SK-N-SH treated with all-trans-retinoic acid at 6 μM for 48 hours (cell line): ENCODE measurements at regions not wholly inside any gene's neighbourhood (a gene's known extent, or its start where the extent isn't known, plus 50 kb on each side); places are given as distances from the start of the nearest gene placed in this dataset.

ENCODE experiments used
- ATAC-seq: fragments of 200-7000 bp; cut with Tn5 transposase; 3 replicates; pipeline ENCODE4 v1.9.1; 2020; ENCODE audit warnings: mild to moderate bottlenecking, moderate library complexity
- ARNTL ChIP-seq: fragments of 450-650 bp; formaldehyde crosslinking; IDR thresholded peaks from 2 replicates; pipeline ENCODE4 v1.5.0; 2020; ENCODE audit warnings: low read depth, mild to moderate bottlenecking, moderate library complexity, borderline replicate concordance
- BACH2 ChIP-seq: fragments of 250-450 bp; sonication (Bioruptor Pico); IDR thresholded peaks from 2 replicates; pipeline ENCODE4 v1.9.0; 2021; ENCODE audit warnings: mild to moderate bottlenecking, borderline replicate concordance
- CREB5 ChIP-seq: fragments of 250-450 bp; sonication (Bioruptor Pico); IDR thresholded peaks from 2 replicates; pipeline ENCODE4 v1.5.1; 2020; ENCODE audit warnings: low read depth, mild to moderate bottlenecking, moderate library complexity
- CSDC2 ChIP-seq: fragments of 250-450 bp; sonication (Bioruptor Pico); IDR thresholded peaks from 2 replicates; pipeline ENCODE4 v1.5.0; 2020; ENCODE audit warnings: mild to moderate bottlenecking, moderate library complexity
- CSRNP3 ChIP-seq: fragments of 250-450 bp; sonication (Bioruptor Pico); IDR thresholded peaks from 2 replicates; pipeline ENCODE4 v1.5.1; 2021; ENCODE audit warnings: mild to moderate bottlenecking, moderate library complexity
- ESRRG ChIP-seq: fragments of 250-450 bp; sonication (Bioruptor Pico); IDR thresholded peaks from 2 replicates; pipeline ENCODE4 v1.6.1; 2021; ENCODE audit warnings: mild to moderate bottlenecking
- GLIS3 ChIP-seq: fragments of 250-450 bp; sonication (Bioruptor Pico); IDR thresholded peaks from 2 replicates; pipeline ENCODE4 v1.5.0; 2020; ENCODE audit warnings: mild to moderate bottlenecking, moderate library complexity
- ISL1 ChIP-seq: fragments of 250-450 bp; sonication (Bioruptor Pico); IDR thresholded peaks from 2 replicates; pipeline ENCODE4 v2.1.2; 2022; ENCODE audit warnings: mild to moderate bottlenecking, moderate library complexity
- OSR1 ChIP-seq: fragments of 250-450 bp; sonication (Bioruptor Pico); IDR thresholded peaks from 2 replicates; pipeline ENCODE4 v1.8.0; 2022; ENCODE audit warnings: moderate library complexity, mild to moderate bottlenecking, inconsistent platforms
- PATZ1 ChIP-seq: fragments of 250-450 bp; sonication (Bioruptor Pico); IDR thresholded peaks from 2 replicates; pipeline ENCODE4 v1.8.0; 2020; ENCODE audit warnings: mild to moderate bottlenecking, moderate library complexity, borderline replicate concordance
- POU6F1 ChIP-seq: fragments of 250-450 bp; sonication (Bioruptor Pico); IDR thresholded peaks from 2 replicates; pipeline ENCODE4 v1.8.0; 2021; ENCODE audit warnings: low read depth, mild to moderate bottlenecking, moderate library complexity, borderline replicate concordance
- PPARA ChIP-seq: fragments of 250-450 bp; sonication (Bioruptor Pico); IDR thresholded peaks from 2 replicates; pipeline ENCODE4 v1.5.0; 2020; ENCODE audit warnings: mild to moderate bottlenecking, borderline replicate concordance
- RARB ChIP-seq: fragments of 250-450 bp; sonication (Bioruptor Pico); IDR thresholded peaks from 2 replicates; pipeline ENCODE4 v1.8.0; 2021; ENCODE audit warnings: mild to moderate bottlenecking, moderate library complexity
- SNAI2 ChIP-seq: fragments of 250-450 bp; sonication (Bioruptor Pico); IDR thresholded peaks from 2 replicates; pipeline ENCODE4 v1.5.0; 2020; ENCODE audit warnings: mild to moderate bottlenecking, moderate library complexity
- TCF4 ChIP-seq: fragments of 250-450 bp; sonication (Bioruptor Pico); IDR thresholded peaks from 2 replicates; pipeline ENCODE4 v1.8.0; 2021; ENCODE audit warnings: mild to moderate bottlenecking, moderate library complexity, borderline replicate concordance
- TOX ChIP-seq: fragments of 250-450 bp; sonication (Bioruptor Pico); IDR thresholded peaks from 2 replicates; pipeline ENCODE4 v1.8.0; 2021; ENCODE audit warnings: mild to moderate bottlenecking, moderate library complexity, borderline replicate concordance
- TSHZ2 ChIP-seq: fragments of 250-450 bp; sonication (Bioruptor Pico); IDR thresholded peaks from 2 replicates; pipeline ENCODE4 v1.5.0; 2020; ENCODE audit warnings: mild to moderate bottlenecking, moderate library complexity
- ZC3H10 ChIP-seq: fragments of 250-450 bp; sonication (Bioruptor Pico); IDR thresholded peaks from 2 replicates; pipeline ENCODE4 v1.5.1; 2021; ENCODE audit warnings: mild to moderate bottlenecking, moderate library complexity
- ZFP3 ChIP-seq: fragments of 250-450 bp; sonication (Bioruptor Pico); IDR thresholded peaks from 2 replicates; pipeline ENCODE4 v1.5.0; 2020; ENCODE audit warnings: mild to moderate bottlenecking, moderate library complexity
- ZFP30 ChIP-seq: fragments of 450-650 bp; formaldehyde crosslinking; IDR thresholded peaks from 2 replicates; pipeline ENCODE4 v1.5.0; 2022; ENCODE audit warnings: mild to moderate bottlenecking, moderate library complexity
- ZNF565 ChIP-seq: fragments of 450-650 bp; formaldehyde crosslinking; conservative IDR thresholded peaks from 2 replicates; pipeline ENCODE4 v1.5.0; 2020; ENCODE audit warnings: low read depth, mild to moderate bottlenecking, moderate library complexity
- ZNF70 ChIP-seq: fragments of 450-650 bp; formaldehyde crosslinking; IDR thresholded peaks from 2 replicates; pipeline ENCODE4 v1.5.0; 2020; ENCODE audit warnings: mild to moderate bottlenecking, moderate library complexity
- ZNF8 ChIP-seq: fragments of 450-650 bp; formaldehyde crosslinking; IDR thresholded peaks from 2 replicates; pipeline ENCODE4 v1.5.0; 2020; ENCODE audit warnings: mild to moderate bottlenecking, moderate library complexity

- TF ChIP-seq GLIS3 (no peak), TCF4 (CRISPR knock-in tag) (no peak)
Observed at GRCh38 chrX:13487731-13488505, 81.5 kb upstream of the EGFL6 start (continued).

GRCh38 chrX:13485167-13485566 lies 84.2 kb upstream of the EGFL6 start:
- ATAC-seq = no peak
- TF ChIP-seq RARB (no peak), TSHZ2 (CRISPR knock-in tag) (no peak), OSR1 (CRISPR knock-in tag) (no peak), PATZ1 (CRISPR knock-in tag) (no peak), ZFP3 (no peak), SNAI2 (CRISPR knock-in tag) (no peak), ZNF8 (CRISPR knock-in tag) (no peak), ESRRG (CRISPR knock-in tag) (no peak), ZNF565 (CRISPR knock-in tag) (no peak), ISL1 (no peak), GLIS3 (no peak), ZNF70 (CRISPR knock-in tag) (no peak)

- TF ChIP-seq PPARA (CRISPR knock-in tag) = no peak
- TF ChIP-seq ZC3H10 (CRISPR knock-in tag) = no peak
- no peak for TF ChIP-seq OSR1 (CRISPR knock-in tag)
- no peak for TF ChIP-seq ZNF8 (CRISPR knock-in tag)
- no peak for TF ChIP-seq RARB
- TF ChIP-seq ESRRG (CRISPR knock-in tag) = no peak
- TF ChIP-seq GLIS3 = no peak
- no peak for TF ChIP-seq ZFP3
- no peak for TF ChIP-seq ZFP30 (CRISPR knock-in tag)
- TF ChIP-seq CSDC2 (CRISPR knock-in tag) = no peak
- TF ChIP-seq CREB5 (CRISPR knock-in tag) = no peak
- no peak for TF ChIP-seq ZNF70 (CRISPR knock-in tag)
- TF ChIP-seq ARNTL (CRISPR knock-in tag) = no peak
- no peak for TF ChIP-seq CSRNP3
- TF ChIP-seq TSHZ2 (CRISPR knock-in tag) = no peak
- no peak for TF ChIP-seq BACH2 (CRISPR knock-in tag)
- TF ChIP-seq POU6F1 = no peak
- no peak for TF ChIP-seq PATZ1 (CRISPR knock-in tag)
- no peak for TF ChIP-seq TOX (CRISPR knock-in tag)
- TF ChIP-seq ZNF565 (CRISPR knock-in tag) = no peak
- TF ChIP-seq, all 23 proteins: peak for 0
- no peak for ATAC-seq
Observed at GRCh38 chrX:13483773-13484172, 85.6 kb upstream of the EGFL6 start.
